Upper lobe of left lung (tissue), 6 donors: ENCODE measurements at regions not wholly inside any gene's neighbourhood (a gene's known extent, or its start where the extent isn't known, plus 50 kb on each side); places are given as distances from the start of the nearest gene placed in this dataset.

Experiments
- ATAC-seq, 2 donors: fragments of 200-7000 bp; cut with Tn5 transposase; one replicate each; pipeline ENCODE4 v1.9.1; 2022; ENCODE audit warnings: mild to moderate bottlenecking in 2 of 2, moderate library complexity in 2 of 2; ENCODE audit not compliant: low FRiP score in 2 of 2
- DNase-seq, 2 donors: peaks; one replicate each; pipeline ENCODE4 v3.0.0-alpha.2; 2019 to 2020
- H3K27ac ChIP-seq, 4 donors: fragments of 200-600 bp; sonication (generic); one replicate each; pipeline ENCODE4 v1.5.1; 2016 to 2019
- H3K27me3 ChIP-seq, 4 donors: fragments of 200-600 bp; sonication (generic); one replicate each; pipeline ENCODE4 v1.5.1; 2017 to 2019
- H3K36me3 ChIP-seq, 4 donors: fragments of 200-600 bp; sonication (generic); one replicate each; pipeline ENCODE4 v1.5.1; 2016 to 2019
- H3K4me1 ChIP-seq, 4 donors: fragments of 200-600 bp; sonication (generic); one replicate each; pipeline ENCODE4 v1.5.1; 2018 to 2019
- H3K4me3 ChIP-seq, 4 donors: fragments of 200-600 bp; sonication (generic); one replicate each; pipeline ENCODE4 v1.5.1; 2017 to 2019; ENCODE audit warnings: mild to moderate bottlenecking in 2 of 4, moderate library complexity in 1 of 4
- H3K9me3 ChIP-seq, 4 donors: fragments of 200-600 bp; sonication (generic); one replicate each; pipeline ENCODE4 v1.5.1; 2018 to 2019
- CTCF ChIP-seq, 6 experiments: fragments of 450-650 bp in 4 of 6; fragments of 200-600 bp in 2 of 6; sonication (generic) in 2 of 6; IDR thresholded peaks; one replicate each; pipeline ENCODE4 v1.5.1; 2016 to 2019; ENCODE audit warnings: antibody characterized with exemption in 6 of 6
- EP300 ChIP-seq, 4 donors: sonication (generic); formaldehyde crosslinking; IDR thresholded peaks; one replicate each; pipeline ENCODE4 v1.5.1; 2017; ENCODE audit warnings: antibody characterized with exemption in 4 of 4, control low read depth in 2 of 4
- POLR2A ChIP-seq, 4 donors: fragments of 450-650 bp; IDR thresholded peaks; one replicate each; pipeline ENCODE4 v1.5.1; 2016 to 2017; ENCODE audit warnings: antibody characterized with exemption in 4 of 4, mild to moderate bottlenecking in 2 of 4
- POLR2AphosphoS5 ChIP-seq, 2 donors: sonication (generic); formaldehyde crosslinking; IDR thresholded peaks; one replicate each; pipeline ENCODE4 v1.5.1; 2017; ENCODE audit warnings: antibody characterized with exemption in 2 of 2
- WGBS, 2 donors: methylation state at CpG; one replicate each; pipeline ENCODE4 v1.1.5; 2017 to 2018; 5-methylcytosine and 5-hydroxymethylcytosine counted together
- donor health status: DM: no; HTN: no; CAD: no; lungs with moderate emphysema.
- donor health status: DM: no; HTN: yes; CAD: no; lungs with severe emphysema.

GRCh38 chr11:119878990-119879389 is 150.0 kb upstream of the NECTIN1 start:
- TF ChIP-seq POLR2AphosphoS5 (IDR thresholded peaks at IDR 0.05) (no peak), CTCF (IDR thresholded peaks at IDR 0.05) (no peak), EP300 (IDR thresholded peaks at IDR 0.05) (no peak), POLR2A (IDR thresholded peaks at IDR 0.05) (no peak)
- WGBS, 2 donors = 70 to 81% methylated on average over 6 of the region's 6 CpGs
- Histone ChIP-seq H3K27me3 (no peaks in the 10 kb centered on the region), H3K9me3 (no peaks in the 10 kb centered on the region), H3K36me3 (no peaks in the 10 kb centered on the region), H3K27ac (no peak overlapping the region), H3K4me1 (peaks cover 0 to 5% (median 0%) of the 10 kb centered on the region in 4 donors), H3K4me3 (no peak overlapping the region)
- ATAC-seq = no peak
- no peak for DNase-seq

GRCh38 chr11:119876841-119877240 is 147.8 kb upstream of the NECTIN1 start:
- H3K4me1 ChIP-seq = peaks cover 0 to 5% (median 0%) of the 10 kb centered on the region in 4 donors
- DNase-seq (no peak), ATAC-seq (no peak)
- WGBS, 2 donors = 78 to 90% methylated on average over 12 of the region's 12 CpGs
- H3K4me3 ChIP-seq = no peak overlapping the region
- H3K27me3 ChIP-seq = no peaks in the 10 kb centered on the region
- no peaks in the 10 kb centered on the region for H3K36me3 ChIP-seq
- no peak overlapping the region for H3K27ac ChIP-seq
- H3K9me3 ChIP-seq = no peaks in the 10 kb centered on the region
- TF ChIP-seq POLR2AphosphoS5 (IDR thresholded peaks at IDR 0.05) (no peak), POLR2A (IDR thresholded peaks at IDR 0.05) (no peak), CTCF (IDR thresholded peaks at IDR 0.05) (no peak), EP300 (IDR thresholded peaks at IDR 0.05) (no peak)

GRCh38 chr11:119875841-119876600 is 147.0 kb upstream of the NECTIN1 start:
- Histone ChIP-seq H3K9me3 (no peaks in the 10 kb centered on the region), H3K4me3 (no peak overlapping the region), H3K27me3 (no peaks in the 10 kb centered on the region), H3K4me1 (peaks cover 0 to 5% (median 0%) of the 10 kb centered on the region in 4 donors), H3K27ac (no peak overlapping the region), H3K36me3 (no peaks in the 10 kb centered on the region)
- DNase-seq = no peak
- WGBS, 2 donors = 68 to 71% methylated on average over 4 to 7 of the region's 7 CpGs
- no peak for TF ChIP-seq EP300 (IDR thresholded peaks at IDR 0.05)
- no peak for TF ChIP-seq POLR2A (IDR thresholded peaks at IDR 0.05)
- no peak for TF ChIP-seq POLR2AphosphoS5 (IDR thresholded peaks at IDR 0.05)
- TF ChIP-seq CTCF (IDR thresholded peaks at IDR 0.05) = no peak
- no peak for ATAC-seq

GRCh38 chr11:119874660-119875238 is 145.7 kb upstream of the NECTIN1 start:
- H3K4me1 ChIP-seq = peaks cover 0 to 5% (median 0%) of the 10 kb centered on the region in 4 donors
- no peak overlapping the region for H3K4me3 ChIP-seq
- H3K27me3 ChIP-seq = no peaks in the 10 kb centered on the region
- no peaks in the 10 kb centered on the region for H3K36me3 ChIP-seq
- 52 to 65% methylated on average over 13 to 15 of the region's 15 CpGs for WGBS, 2 donors
- no peaks in the 10 kb centered on the region for H3K9me3 ChIP-seq
- H3K27ac ChIP-seq = no peak overlapping the region
- DNase-seq (no peak), ATAC-seq (no peak)
- TF ChIP-seq POLR2A (IDR thresholded peaks at IDR 0.05) (no peak), CTCF (IDR thresholded peaks at IDR 0.05) (no peak), EP300 (IDR thresholded peaks at IDR 0.05) (no peak), POLR2AphosphoS5 (IDR thresholded peaks at IDR 0.05) (no peak)
